ENCODE measurements at regions not wholly inside any gene's neighbourhood (a gene's known extent, or its start where the extent isn't known, plus 50 kb on each side); places are given as distances from the start of the nearest gene placed in this dataset.

GRCh38 chr5:91541696-91542095 lies 158.6 kb upstream of the ARRDC3 start:
- no peak for TF ChIP-seq FOS (IDR thresholded peaks at IDR 0.05; ENCODE audit: borderline replicate concordance, extremely low read depth, insufficient read length)
- TF ChIP-seq SP1 (IDR thresholded peaks at IDR 0.05; ENCODE audit: low read depth, low read length) = no peak
- no peak for TF ChIP-seq CTCF (IDR thresholded peaks at IDR 0.05 in 2 of 3, conservative IDR thresholded peaks at IDR 0.05 in 1 of 3; ENCODE audit: control insufficient read depth in 2 of 3, extremely low read depth in 1 of 3, insufficient read depth in 1 of 3, low read depth in 3 of 3, low read length in 3 of 3)

Measured in GM12878 (cell line).